ENCODE measurements at regions not wholly inside any gene's neighbourhood (a gene's known extent, or its start where the extent isn't known, plus 50 kb on each side); places are given as distances from the start of the nearest gene placed in this dataset.

DNA sequence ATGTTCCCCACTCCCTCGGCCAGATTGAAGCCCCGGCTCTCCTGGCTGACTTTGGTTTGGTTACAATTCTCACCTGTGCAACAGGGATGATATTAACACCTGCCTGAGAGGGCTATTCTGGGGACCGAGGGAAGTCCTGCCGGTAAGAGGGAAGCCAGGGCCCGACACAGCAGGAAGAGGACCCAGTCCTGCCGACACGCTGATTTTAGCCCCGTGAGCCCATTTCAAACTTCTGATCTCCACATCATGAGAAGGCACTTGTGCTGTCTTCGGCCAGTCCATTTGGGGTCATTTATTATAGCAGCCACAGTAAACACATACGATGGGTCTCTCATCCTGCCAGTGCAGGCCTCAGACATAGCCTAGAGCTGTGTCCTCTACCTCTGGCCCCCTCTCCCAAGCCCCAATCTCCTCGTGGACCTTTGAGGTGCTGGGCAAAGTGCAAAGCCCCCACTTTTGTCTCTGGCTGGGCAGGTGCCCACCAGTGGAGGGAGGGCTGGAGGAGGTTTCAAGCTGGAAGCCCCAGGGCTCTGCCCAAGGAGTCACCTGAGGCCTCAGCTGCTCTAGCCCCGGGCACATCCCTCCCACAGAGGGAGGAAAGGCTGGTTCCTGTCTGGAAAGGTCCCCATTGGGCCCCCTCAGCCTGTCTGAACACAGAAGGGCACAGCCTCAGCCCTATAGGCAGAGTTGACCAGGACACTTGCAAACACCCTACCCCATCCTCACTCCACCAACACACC lies 59.1 kb upstream of the FGF3 start:
- TF ChIP-seq, protein P1, sequence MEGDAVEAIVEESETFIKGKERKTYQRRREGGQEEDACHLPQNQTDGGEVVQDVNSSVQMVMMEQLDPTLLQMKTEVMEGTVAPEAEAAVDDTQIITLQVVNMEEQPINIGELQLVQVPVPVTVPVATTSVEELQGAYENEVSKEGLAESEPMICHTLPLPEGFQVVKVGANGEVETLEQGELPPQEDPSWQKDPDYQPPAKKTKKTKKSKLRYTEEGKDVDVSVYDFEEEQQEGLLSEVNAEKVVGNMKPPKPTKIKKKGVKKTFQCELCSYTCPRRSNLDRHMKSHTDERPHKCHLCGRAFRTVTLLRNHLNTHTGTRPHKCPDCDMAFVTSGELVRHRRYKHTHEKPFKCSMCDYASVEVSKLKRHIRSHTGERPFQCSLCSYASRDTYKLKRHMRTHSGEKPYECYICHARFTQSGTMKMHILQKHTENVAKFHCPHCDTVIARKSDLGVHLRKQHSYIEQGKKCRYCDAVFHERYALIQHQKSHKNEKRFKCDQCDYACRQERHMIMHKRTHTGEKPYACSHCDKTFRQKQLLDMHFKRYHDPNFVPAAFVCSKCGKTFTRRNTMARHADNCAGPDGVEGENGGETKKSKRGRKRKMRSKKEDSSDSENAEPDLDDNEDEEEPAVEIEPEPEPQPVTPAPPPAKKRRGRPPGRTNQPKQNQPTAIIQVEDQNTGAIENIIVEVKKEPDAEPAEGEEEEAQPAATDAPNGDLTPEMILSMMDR (IDR thresholded peaks at IDR 0.05 in 8 of 11, conservative IDR thresholded peaks at IDR 0.05 in 3 of 11): no peak
- TF ChIP-seq POLR2A (IDR thresholded peaks at IDR 0.05) (no peak), POLR2AphosphoS5 (IDR thresholded peaks at IDR 0.05) (no peak)

Data from spleen (tissue), 7 donors.